Neuronal stem cell (in vitro differentiated cells): ENCODE measurements at regions not wholly inside any gene's neighbourhood (a gene's known extent, or its start where the extent isn't known, plus 50 kb on each side); places are given as distances from the start of the nearest gene placed in this dataset.

Source experiments
- DNase-seq: peaks from one replicate; pipeline ENCODE4 v3.0.0-alpha.2; 2013; ENCODE audit warnings: low spot score
- H2AFZ ChIP-seq: one replicate; pipeline ENCODE4 v1.6.1; 2013; ENCODE audit warnings: mild to moderate bottlenecking, low read length, inconsistent platforms
- H2AK5ac ChIP-seq: 2 replicates; pipeline ENCODE4 v1.6.1; 2013; ENCODE audit warnings: low read depth, mild to moderate bottlenecking, inconsistent platforms, low read length, moderate library complexity, mixed read lengths
- H2BK120ac ChIP-seq: 2 replicates; pipeline ENCODE4 v1.6.1; 2013; ENCODE audit warnings: low read depth, mild to moderate bottlenecking, inconsistent platforms, low read length, moderate library complexity, mixed read lengths
- H2BK12ac ChIP-seq: one replicate; pipeline ENCODE4 v1.6.1; 2013; ENCODE audit warnings: low read length, inconsistent platforms
- H2BK15ac ChIP-seq: 2 replicates; pipeline ENCODE4 v1.6.1; 2013; ENCODE audit warnings: mild to moderate bottlenecking, low read length, inconsistent platforms, mixed read lengths
- H2BK5ac ChIP-seq: one replicate; pipeline ENCODE4 v1.6.1; 2013; ENCODE audit warnings: inconsistent platforms, mild to moderate bottlenecking, low read length, moderate library complexity
- H3K14ac ChIP-seq: one replicate; pipeline ENCODE4 v1.6.1; 2013; ENCODE audit warnings: low read length, inconsistent platforms
- H3K18ac ChIP-seq: 2 replicates; pipeline ENCODE4 v1.6.1; 2013; ENCODE audit warnings: low read length, inconsistent platforms
- H3K23ac ChIP-seq: 2 replicates; pipeline ENCODE4 v1.6.1; 2013; ENCODE audit warnings: low read depth, mild to moderate bottlenecking, mixed read lengths, low read length, inconsistent platforms; ENCODE audit not compliant: poor library complexity
- H3K27ac ChIP-seq: replicated peaks from 3 replicates; pipeline ENCODE4 v1.5.1; 2013; ENCODE audit warnings: low read length, inconsistent platforms
- H3K27me3 ChIP-seq, 3 experiments: 2 replicates each; pipeline ENCODE4 v1.6.1; 2013; ENCODE audit warnings: low read length in 3 of 3, mild to moderate bottlenecking in 2 of 3, inconsistent platforms in 1 of 3, low read depth in 1 of 3, mixed read lengths in 1 of 3, moderate library complexity in 1 of 3; ENCODE audit not compliant: control insufficient read depth in 3 of 3, insufficient read depth in 3 of 3
- H3K36me3 ChIP-seq, 2 donors: replicated peaks in 1 of 2; 2 replicates each; pipeline ENCODE4 v1.6.1; 2013; ENCODE audit warnings: low read length in 2 of 2; ENCODE audit not compliant: control insufficient read depth in 2 of 2, insufficient read depth in 2 of 2
- H3K4ac ChIP-seq: 2 replicates; pipeline ENCODE4 v1.6.1; 2013; ENCODE audit warnings: inconsistent platforms, mild to moderate bottlenecking, low read length, moderate library complexity
- H3K4me1 ChIP-seq, 2 donors: 1 replicate in 1 of 2; 2 replicates in 1 of 2; pipeline ENCODE4 v1.6.1; 2013; ENCODE audit warnings: low read length in 2 of 2, low read depth in 1 of 2; ENCODE audit not compliant: control insufficient read depth in 2 of 2, insufficient read depth in 1 of 2
- H3K4me2 ChIP-seq: one replicate; pipeline ENCODE4 v1.6.1; 2013; ENCODE audit warnings: mild to moderate bottlenecking, low read length, inconsistent platforms; ENCODE audit not compliant: insufficient read depth, poor library complexity, severe bottlenecking
- H3K4me3 ChIP-seq, 2 donors: 2 replicates each; pipeline ENCODE4 v1.5.1; 2013; ENCODE audit warnings: low read length in 2 of 2, mild to moderate bottlenecking in 2 of 2, inconsistent platforms in 1 of 2, moderate library complexity in 1 of 2
- H3K79me1 ChIP-seq: one replicate; pipeline ENCODE4 v1.6.1; 2013; ENCODE audit warnings: low read depth, mild to moderate bottlenecking, inconsistent platforms, low read length, moderate library complexity
- H3K9ac ChIP-seq: one replicate; pipeline ENCODE4 v1.6.1; 2013; ENCODE audit warnings: mild to moderate bottlenecking, low read depth, low read length, inconsistent platforms; ENCODE audit not compliant: poor library complexity
- H3K9me3 ChIP-seq, 2 donors: replicated peaks in 1 of 2; 2 replicates each; pipeline versions ENCODE3 to v1.6.1; 2013; ENCODE audit warnings: low read length in 2 of 2, mild to moderate bottlenecking in 2 of 2, inconsistent platforms in 1 of 2, low read depth in 1 of 2, mixed read lengths in 1 of 2, moderate library complexity in 1 of 2; ENCODE audit not compliant: control insufficient read depth in 2 of 2, insufficient read depth in 1 of 2
- H4K8ac ChIP-seq: one replicate; pipeline ENCODE4 v1.6.1; 2013; ENCODE audit warnings: low read depth, mild to moderate bottlenecking, inconsistent platforms, low read length, moderate library complexity
- H4K91ac ChIP-seq: one replicate; pipeline ENCODE4 v1.6.1; 2013; ENCODE audit warnings: low read length, low read depth, mild to moderate bottlenecking, inconsistent platforms; ENCODE audit not compliant: poor library complexity
- WGBS, 2 donors: extraction: QIAGEN DNeasy Blood & Tissue Kit; methylation state at CpG; one replicate each; pipeline ENCODE4 v1.1.7; 2013; ENCODE audit warnings: missing lambda C conversion rate in 2 of 2, mixed read lengths in 1 of 2; ENCODE audit not compliant: insufficient read length in 2 of 2, insufficient replicate concordance in 1 of 2; ENCODE audit errors: extremely low coverage in 2 of 2; 5-methylcytosine and 5-hydroxymethylcytosine counted together

GRCh38 chr4:146119845-146120404 is 55.6 kb upstream of the LSM6 start:
- Histone ChIP-seq H3K14ac (no peak overlapping the region), H3K36me3 (no peaks in the 10 kb centered on the region), H4K91ac (no peak overlapping the region), H3K9ac (no peak overlapping the region), H3K4me3 (no peak overlapping the region), H3K4me1 (no peaks in the 10 kb centered on the region), H3K18ac (no peak overlapping the region), H2BK12ac (no peak overlapping the region), H2BK5ac (no peak overlapping the region), H3K9me3 (no peaks in the 10 kb centered on the region), H3K4ac (no peak overlapping the region), H3K23ac (no peak overlapping the region), H2AK5ac (no peak overlapping the region), H2BK15ac (no peak overlapping the region), H2AFZ (no peak overlapping the region), H3K27ac (no peak overlapping the region), H2BK120ac (no peak overlapping the region), H3K79me1 (no peaks in the 10 kb centered on the region), H3K27me3 (no peaks in the 10 kb centered on the region), H3K4me2 (no peak overlapping the region), H4K8ac (no peak overlapping the region)
- no peak for DNase-seq
- WGBS, 2 donors: no CpG with 5 or more reads among the region's 6 CpGs

GRCh38 chr4:146114066-146114465 is 61.5 kb upstream of the LSM6 start:
- Histone ChIP-seq H2BK120ac (no peak overlapping the region), H3K9ac (no peak overlapping the region), H3K9me3 (no peaks in the 10 kb centered on the region), H3K4me3 (no peak overlapping the region), H2BK15ac (no peak overlapping the region), H3K4me1 (no peaks in the 10 kb centered on the region), H3K27ac (no peak overlapping the region), H3K4me2 (no peak overlapping the region), H3K36me3 (no peaks in the 10 kb centered on the region), H3K79me1 (no peaks in the 10 kb centered on the region), H2BK12ac (no peak overlapping the region), H3K23ac (no peak overlapping the region), H3K27me3 (no peaks in the 10 kb centered on the region), H3K18ac (no peak overlapping the region), H2AK5ac (no peak overlapping the region), H4K8ac (no peak overlapping the region), H2BK5ac (no peak overlapping the region), H2AFZ (no peak overlapping the region), H3K4ac (no peak overlapping the region), H4K91ac (peak overlapping the region; percentile 64), H3K14ac (no peak overlapping the region)
- WGBS, 2 donors: no CpG with 5 or more reads among the region's 8 CpGs
- DNase-seq: no peak

- Histone ChIP-seq H3K18ac (no peak overlapping the region), H3K79me1 (no peaks in the 10 kb centered on the region), H3K4ac (no peak overlapping the region), H3K27me3 (no peaks in the 10 kb centered on the region), H3K4me2 (no peak overlapping the region), H2BK12ac (no peak overlapping the region), H2AK5ac (no peak overlapping the region), H3K9me3 (no peaks in the 10 kb centered on the region), H2BK5ac (no peak overlapping the region), H2AFZ (no peak overlapping the region), H2BK120ac (no peak overlapping the region), H3K14ac (no peak overlapping the region), H4K8ac (no peak overlapping the region), H2BK15ac (no peak overlapping the region), H3K4me3 (no peak overlapping the region), H3K23ac (no peak overlapping the region), H3K9ac (no peak overlapping the region), H4K91ac (no peak overlapping the region), H3K4me1 (no peaks in the 10 kb centered on the region), H3K27ac (no peak overlapping the region), H3K36me3 (no peaks in the 10 kb centered on the region)
- DNase-seq: no peak
- no CpG with 5 or more reads among the region's 10 CpGs for WGBS, 2 donors
These were observed 62.3 kb upstream of the LSM6 start for GRCh38 chr4:146113171-146113570.

- no peak overlapping the region for H2BK5ac ChIP-seq
- H4K8ac ChIP-seq: no peak overlapping the region
- DNase-seq: no peak
- no peak overlapping the region for H2BK120ac ChIP-seq
- no peak overlapping the region for H2BK15ac ChIP-seq
- H3K27ac ChIP-seq: no peak overlapping the region
- H3K79me1 ChIP-seq: no peaks in the 10 kb centered on the region
- H3K27me3 ChIP-seq: no peaks in the 10 kb centered on the region
- H3K4me1 ChIP-seq: no peaks in the 10 kb centered on the region
- H3K14ac ChIP-seq: no peak overlapping the region
- no peaks in the 10 kb centered on the region for H3K9me3 ChIP-seq
- H3K4me3 ChIP-seq: no peak overlapping the region
- H2AK5ac ChIP-seq: no peak overlapping the region
- no peak overlapping the region for H3K18ac ChIP-seq
- no peak overlapping the region for H3K4ac ChIP-seq
- H3K4me2 ChIP-seq: no peak overlapping the region
- H4K91ac ChIP-seq: no peak overlapping the region
- H3K9ac ChIP-seq: no peak overlapping the region
- no peak overlapping the region for H3K23ac ChIP-seq
- H3K36me3 ChIP-seq: no peaks in the 10 kb centered on the region
- no peak overlapping the region for H2BK12ac ChIP-seq
- no peak overlapping the region for H2AFZ ChIP-seq
These were observed 63.1 kb upstream of the LSM6 start for GRCh38 chr4:146112389-146112788.
